Astrocyte (in vitro differentiated cells and primary cell): ENCODE measurements at regions not wholly inside any gene's neighbourhood (a gene's known extent, or its start where the extent isn't known, plus 50 kb on each side); places are given as distances from the start of the nearest gene placed in this dataset.
A peak's percentile ranks its signal among the peaks of the same experiment; 100 is the strongest.
"Not testable (repeated sequence)": the region's sequence is repeated elsewhere in the genome, so short reads cannot be mapped to it uniquely, and the experiment has no call there.

Experiments
- DNase-seq: peaks from one replicate; pipeline ENCODE4 v3.0.0-alpha.2; 2010; ENCODE audit warnings: low read depth
- FAIRE-seq: peaks from 2 replicates; lab custom pipeline; 2011; peaks lifted over from hg19 to GRCh38; lab: Jason Lieb, UNC
- H2AFZ ChIP-seq: 2 replicates; pipeline ENCODE4 v1.6.0; 2012; ENCODE audit warnings: low read depth, low read length, inconsistent platforms
- H3K27ac ChIP-seq: 2 replicates; pipeline ENCODE4 v1.5.1; 2011; ENCODE audit warnings: low read depth, low read length, inconsistent platforms
- H3K27me3 ChIP-seq: 2 replicates; pipeline ENCODE4 v1.6.0; 2011; ENCODE audit warnings: low read length, inconsistent platforms; ENCODE audit not compliant: insufficient read depth
- H3K36me3 ChIP-seq: 2 replicates; pipeline ENCODE4 v1.5.1; 2011; ENCODE audit warnings: low read length, inconsistent platforms; ENCODE audit not compliant: insufficient read depth
- H3K4me1 ChIP-seq: 2 replicates; pipeline ENCODE4 v1.5.1; 2011; ENCODE audit warnings: low read length, inconsistent platforms; ENCODE audit not compliant: insufficient read depth
- H3K4me2 ChIP-seq: 2 replicates; pipeline ENCODE4 v1.6.0; 2012; ENCODE audit warnings: low read length, inconsistent platforms
- H3K4me3 ChIP-seq: 2 replicates; pipeline ENCODE4 v1.5.1; 2011; ENCODE audit warnings: low read depth, mild to moderate bottlenecking, low read length, inconsistent platforms; ENCODE audit not compliant: insufficient read depth
- H3K79me2 ChIP-seq: 2 replicates; pipeline ENCODE4 v1.6.0; 2012; ENCODE audit warnings: mild to moderate bottlenecking, low read length, inconsistent platforms; ENCODE audit not compliant: insufficient read depth
- H3K9ac ChIP-seq: 2 replicates; pipeline ENCODE4 v1.6.0; 2012; ENCODE audit warnings: mild to moderate bottlenecking, low read length, inconsistent platforms
- H3K9me3 ChIP-seq: 2 replicates; pipeline ENCODE4 v1.5.1; 2012; ENCODE audit warnings: low read depth, mild to moderate bottlenecking, low read length, inconsistent platforms; ENCODE audit not compliant: insufficient read depth
- H4K20me1 ChIP-seq: 2 replicates; pipeline ENCODE4 v1.6.0; 2012; ENCODE audit warnings: low read length, inconsistent platforms; ENCODE audit not compliant: insufficient read depth
- H3K27ac Mint-ChIP-seq: one replicate; pipeline ENCODE4 v1.8.0; 2021; ENCODE audit warnings: mild to moderate bottlenecking, mixed read lengths; ENCODE audit not compliant: unreplicated experiment
- H3K27me3 Mint-ChIP-seq: one replicate; pipeline ENCODE4 v1.8.0; 2021; ENCODE audit warnings: low read depth, mixed read lengths; ENCODE audit not compliant: unreplicated experiment
- H3K36me3 Mint-ChIP-seq: one replicate; pipeline ENCODE4 v1.8.0; 2021; ENCODE audit warnings: low read depth, mixed read lengths; ENCODE audit not compliant: unreplicated experiment
- H3K4me1 Mint-ChIP-seq: one replicate; pipeline ENCODE4 v1.8.0; 2021; ENCODE audit warnings: low read depth, mixed read lengths; ENCODE audit not compliant: unreplicated experiment
- H3K4me3 Mint-ChIP-seq: one replicate; pipeline ENCODE4 v1.8.0; 2021; ENCODE audit warnings: mild to moderate bottlenecking, moderate library complexity, mixed read lengths; ENCODE audit not compliant: unreplicated experiment
- H3K9me3 Mint-ChIP-seq: one replicate; pipeline ENCODE4 v1.8.0; 2021; ENCODE audit warnings: mild to moderate bottlenecking, mixed read lengths; ENCODE audit not compliant: unreplicated experiment
- CTCF ChIP-seq: IDR thresholded peaks from 2 replicates; pipeline ENCODE4 v1.5.1; 2011; ENCODE audit warnings: low read depth, mild to moderate bottlenecking, inconsistent platforms, low read length, moderate library complexity; ENCODE audit not compliant: insufficient read depth
- EZH2 ChIP-seq: IDR thresholded peaks from 2 replicates; pipeline ENCODE4 v1.6.1; 2012; ENCODE audit warnings: mild to moderate bottlenecking, low read length, inconsistent platforms; ENCODE audit not compliant: insufficient read depth

- Mint-ChIP-seq H3K27me3 (peaks cover 41% of the 10 kb centered on the region), H3K27ac (no peak overlapping the region), H3K4me1 (no peaks in the 10 kb centered on the region), H3K9me3 (no peaks in the 10 kb centered on the region), H3K4me3 (no peak overlapping the region), H3K36me3 (no peaks in the 10 kb centered on the region)
- Histone ChIP-seq H3K4me2 (peak overlapping the region; percentile 63), H3K9me3 (no peaks in the 10 kb centered on the region), H3K27ac (no peak overlapping the region), H3K27me3 (peaks cover 15% of the 10 kb centered on the region), H3K4me1 (peaks cover 4% of the 10 kb centered on the region), H2AFZ (peak overlapping the region; percentile 30), H3K4me3 (no peak overlapping the region), H4K20me1 (no peaks in the 10 kb centered on the region), H3K79me2 (no peaks in the 10 kb centered on the region), H3K36me3 (no peaks in the 10 kb centered on the region), H3K9ac (peak overlapping the region; percentile 6)
- TF ChIP-seq CTCF (no peak), EZH2 (no peak)
- DNase-seq (no peak), FAIRE-seq (no peak)
Measured at GRCh38 chr19:30682146-30682998, 310.2 kb downstream of the ZNF536 start.

- no peak for FAIRE-seq
- no peak for DNase-seq
- Mint-ChIP-seq H3K36me3 (no peaks in the 10 kb centered on the region), H3K4me1 (no peaks in the 10 kb centered on the region), H3K27ac (no peak overlapping the region), H3K4me3 (no peak overlapping the region), H3K9me3 (no peaks in the 10 kb centered on the region), H3K27me3 (peaks cover 42% of the 10 kb centered on the region)
- Histone ChIP-seq H3K4me1 (peaks cover 4% of the 10 kb centered on the region), H4K20me1 (no peaks in the 10 kb centered on the region), H3K36me3 (no peaks in the 10 kb centered on the region), H3K4me2 (no peak overlapping the region), H3K27me3 (peaks cover 12% of the 10 kb centered on the region), H3K4me3 (no peak overlapping the region), H3K79me2 (no peaks in the 10 kb centered on the region), H3K27ac (no peak overlapping the region), H3K9me3 (no peaks in the 10 kb centered on the region), H3K9ac (no peak overlapping the region), H2AFZ (no peak overlapping the region)
- TF ChIP-seq EZH2 (no peak), CTCF (no peak)
Measured at GRCh38 chr19:30681162-30682100, 309.2 kb downstream of the ZNF536 start.

GRCh38 chr19:30680399-30680798 is 308.2 kb downstream of the ZNF536 start:
- not testable (repeated sequence) for H3K9ac ChIP-seq, FAIRE-seq, H3K27ac Mint-ChIP-seq, H3K4me3 ChIP-seq, H3K4me1 ChIP-seq, DNase-seq, H3K9me3 Mint-ChIP-seq, H3K36me3 Mint-ChIP-seq, H3K4me1 Mint-ChIP-seq, H3K4me2 ChIP-seq, H3K9me3 ChIP-seq, H3K4me3 Mint-ChIP-seq, H3K79me2 ChIP-seq, H3K36me3 ChIP-seq, H2AFZ ChIP-seq, H3K27ac ChIP-seq, H4K20me1 ChIP-seq
- peaks cover 38% of the 10 kb centered on the region for H3K27me3 Mint-ChIP-seq
- H3K27me3 ChIP-seq, result peaks cover 12% of the 10 kb centered on the region
